HEK293 (cell line): ENCODE measurements at regions not wholly inside any gene's neighbourhood (a gene's known extent, or its start where the extent isn't known, plus 50 kb on each side); places are given as distances from the start of the nearest gene placed in this dataset.

ENCODE experiments used
- CTCF ChIA-PET: fragments of 350-600 bp; formaldehyde crosslinking; extraction: SDS; loops from one replicate; lab custom pipeline; 2021; ENCODE audit warnings: antibody characterized with exemption; lab: Yijun Ruan, JAX
- POLR2A ChIA-PET: fragments of 300-600 bp; formaldehyde crosslinking; extraction: SDS; loops from one replicate; lab custom pipeline; 2020; ENCODE audit warnings: antibody characterized with exemption, inconsistent platforms; lab: Yijun Ruan, JAX
- H3K27ac ChIP-seq: fragments of 200-500 bp; sonication (Bioruptor generic); 2 replicates; pipeline ENCODE4 v1.5.1; 2014; ENCODE audit warnings: low read depth, low read length, control low read depth, inconsistent platforms; ENCODE audit errors: extremely low read depth
- H3K36me3 ChIP-seq, 2 experiments: fragments of 200-500 bp in 1 of 2; sonication (Bioruptor generic) in 1 of 2; 1 replicate in 1 of 2; 2 replicates in 1 of 2; pipeline ENCODE4 v1.5.1; 2014 to 2017; ENCODE audit warnings: inconsistent platforms in 2 of 2, low read length in 2 of 2; ENCODE audit not compliant: control insufficient read depth in 2 of 2, insufficient read depth in 1 of 2
- H3K4me1 ChIP-seq: fragments of 200-500 bp; sonication (Bioruptor generic); 2 replicates; pipeline ENCODE4 v1.5.1; 2014; ENCODE audit warnings: mild to moderate bottlenecking, low read length, inconsistent platforms; ENCODE audit not compliant: control insufficient read depth, insufficient read depth
- H3K4me3 ChIP-seq: 2 replicates; pipeline ENCODE4 v1.5.1; 2011; ENCODE audit warnings: low read depth, mild to moderate bottlenecking, control low read depth, low read length, moderate library complexity
- H3K9me3 ChIP-seq: fragments of 200-500 bp; sonication (Bioruptor generic); 2 replicates; pipeline ENCODE4 v1.5.1; 2014; ENCODE audit warnings: low read depth, low read length, inconsistent platforms; ENCODE audit not compliant: control insufficient read depth, insufficient read depth
- GLI2 ChIP-seq: fragments of 450-650 bp; formaldehyde crosslinking; IDR thresholded peaks from 2 replicates; pipeline ENCODE4; 2017; ENCODE audit warnings: missing biosample characterization, missing genetic modification characterization, low read depth, borderline replicate concordance
- GLIS1 ChIP-seq: fragments of 450-650 bp; formaldehyde crosslinking; IDR thresholded peaks from 2 replicates; pipeline ENCODE4 v1.5.1; 2016; ENCODE audit warnings: missing biosample characterization, missing genetic modification characterization
- GLIS2 ChIP-seq: fragments of 450-650 bp; formaldehyde crosslinking; IDR thresholded peaks from 2 replicates; pipeline ENCODE4 v1.5.1; 2016; ENCODE audit warnings: missing biosample characterization, missing genetic modification characterization
- HOXA7 ChIP-seq: sonication (generic); formaldehyde crosslinking; IDR thresholded peaks from 2 replicates; pipeline ENCODE4 v1.8.1; 2022; ENCODE audit warnings: missing genetic modification reagents, borderline replicate concordance
- SP2 ChIP-seq: fragments of 450-650 bp; formaldehyde crosslinking; IDR thresholded peaks from 2 replicates; pipeline ENCODE4 v1.5.1; 2016; ENCODE audit warnings: missing biosample characterization, missing genetic modification characterization
- ZFP41 ChIP-seq: fragments of 450-650 bp; formaldehyde crosslinking; IDR thresholded peaks from 2 replicates; pipeline ENCODE4 v1.5.1; 2016; ENCODE audit warnings: missing biosample characterization, missing genetic modification characterization, borderline replicate concordance
- ZIC2 ChIP-seq: fragments of 450-650 bp; formaldehyde crosslinking; IDR thresholded peaks from 2 replicates; pipeline ENCODE4 v1.5.1; 2016; ENCODE audit warnings: missing biosample characterization, missing genetic modification characterization
- ZNF133 ChIP-seq: fragments of 450-650 bp; formaldehyde crosslinking; IDR thresholded peaks from 2 replicates; pipeline ENCODE4 v1.5.1; 2016; ENCODE audit warnings: missing biosample characterization, missing genetic modification characterization
- ZNF292 ChIP-seq: fragments of 450-650 bp; formaldehyde crosslinking; IDR thresholded peaks from 2 replicates; pipeline ENCODE4 v1.5.1; 2016; ENCODE audit warnings: low read depth, missing biosample characterization, missing genetic modification characterization, borderline replicate concordance
- ZNF433 ChIP-seq: fragments of 450-650 bp; formaldehyde crosslinking; IDR thresholded peaks from 2 replicates; pipeline ENCODE4 v1.5.1; 2016; ENCODE audit warnings: missing biosample characterization, missing genetic modification characterization, low read depth
- ZNF660 ChIP-seq: fragments of 450-650 bp; IDR thresholded peaks from 2 replicates; pipeline ENCODE4 v1.5.1; 2018; ENCODE audit warnings: missing biosample characterization, mild to moderate bottlenecking, missing genetic modification characterization
- ZNF677 ChIP-seq: fragments of 450-650 bp; IDR thresholded peaks from 2 replicates; pipeline ENCODE4 v1.5.0; 2018; ENCODE audit warnings: missing biosample characterization, mild to moderate bottlenecking, missing genetic modification characterization, moderate library complexity
- ZNF747 ChIP-seq: fragments of 450-650 bp; formaldehyde crosslinking; IDR thresholded peaks from 2 replicates; pipeline ENCODE4 v1.5.1; 2016; ENCODE audit warnings: missing biosample characterization, missing genetic modification characterization
- ZNF768 ChIP-seq: fragments of 450-650 bp; formaldehyde crosslinking; IDR thresholded peaks from 2 replicates; pipeline ENCODE4 v1.5.1; 2018; ENCODE audit warnings: missing biosample characterization, mild to moderate bottlenecking, missing genetic modification characterization
- ZNF776 ChIP-seq: fragments of 450-650 bp; formaldehyde crosslinking; IDR thresholded peaks from 2 replicates; pipeline ENCODE4 v1.5.0; 2017; ENCODE audit warnings: missing biosample characterization, missing genetic modification characterization, borderline replicate concordance
- TF ChIP-seq, protein P1 (sequence below): fragments of 450-650 bp; formaldehyde crosslinking; IDR thresholded peaks from 2 replicates; pipeline ENCODE4 v1.5.1; 2016; ENCODE audit warnings: missing biosample characterization, missing genetic modification characterization
- TF ChIP-seq, protein P2 (sequence below): fragments of 450-650 bp; formaldehyde crosslinking; IDR thresholded peaks from 2 replicates; pipeline ENCODE4 v1.5.1; 2016; ENCODE audit warnings: missing biosample characterization, missing genetic modification characterization
- TF ChIP-seq, protein P3 (sequence below): fragments of 450-650 bp; formaldehyde crosslinking; IDR thresholded peaks from 2 replicates; pipeline ENCODE4 v1.5.1; 2017; ENCODE audit warnings: missing biosample characterization, missing genetic modification characterization
- TF ChIP-seq, protein P4 (sequence below): fragments of 450-650 bp; formaldehyde crosslinking; IDR thresholded peaks from 2 replicates; pipeline ENCODE4 v1.5.1; 2016; ENCODE audit warnings: missing biosample characterization, missing genetic modification characterization
- TF ChIP-seq, protein P5 (sequence below): fragments of 450-650 bp; formaldehyde crosslinking; IDR thresholded peaks from 2 replicates; pipeline ENCODE4 v1.5.1; 2016; ENCODE audit warnings: missing biosample characterization, missing genetic modification characterization

DNA sequence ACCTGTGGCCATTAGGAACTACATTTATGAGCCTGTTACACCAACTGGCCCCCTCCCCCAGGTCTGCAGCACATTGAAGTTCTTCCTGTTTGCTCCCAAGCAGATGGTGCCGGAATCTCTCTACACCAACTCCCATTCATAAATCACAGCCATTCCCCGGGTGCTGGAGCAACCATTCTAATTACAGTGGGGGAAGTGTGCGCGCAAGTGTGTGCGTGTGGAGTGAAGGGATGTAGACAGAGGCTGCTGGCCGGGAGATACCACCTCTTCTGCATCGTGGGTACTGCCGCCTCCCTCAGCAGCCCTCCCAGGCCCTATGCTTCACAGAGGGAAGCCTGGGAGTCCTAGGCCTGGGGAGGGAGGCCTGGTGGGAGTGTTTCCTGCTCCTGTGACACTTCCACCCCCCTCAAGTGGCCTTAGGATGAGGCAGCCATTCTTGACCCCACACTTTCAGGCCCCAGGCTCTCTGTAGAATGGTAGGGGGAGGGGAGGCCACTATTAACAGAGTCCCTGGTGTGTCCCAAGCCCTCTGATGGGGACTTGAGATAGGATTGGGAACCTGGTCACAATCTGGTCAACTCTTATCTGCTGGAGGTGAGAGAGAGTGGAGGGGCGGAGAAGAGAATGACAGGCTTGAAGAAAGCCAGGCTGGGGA, 69.1 kb downstream of the MAGEF1 start (continued):
- TF ChIP-seq, protein P1, sequence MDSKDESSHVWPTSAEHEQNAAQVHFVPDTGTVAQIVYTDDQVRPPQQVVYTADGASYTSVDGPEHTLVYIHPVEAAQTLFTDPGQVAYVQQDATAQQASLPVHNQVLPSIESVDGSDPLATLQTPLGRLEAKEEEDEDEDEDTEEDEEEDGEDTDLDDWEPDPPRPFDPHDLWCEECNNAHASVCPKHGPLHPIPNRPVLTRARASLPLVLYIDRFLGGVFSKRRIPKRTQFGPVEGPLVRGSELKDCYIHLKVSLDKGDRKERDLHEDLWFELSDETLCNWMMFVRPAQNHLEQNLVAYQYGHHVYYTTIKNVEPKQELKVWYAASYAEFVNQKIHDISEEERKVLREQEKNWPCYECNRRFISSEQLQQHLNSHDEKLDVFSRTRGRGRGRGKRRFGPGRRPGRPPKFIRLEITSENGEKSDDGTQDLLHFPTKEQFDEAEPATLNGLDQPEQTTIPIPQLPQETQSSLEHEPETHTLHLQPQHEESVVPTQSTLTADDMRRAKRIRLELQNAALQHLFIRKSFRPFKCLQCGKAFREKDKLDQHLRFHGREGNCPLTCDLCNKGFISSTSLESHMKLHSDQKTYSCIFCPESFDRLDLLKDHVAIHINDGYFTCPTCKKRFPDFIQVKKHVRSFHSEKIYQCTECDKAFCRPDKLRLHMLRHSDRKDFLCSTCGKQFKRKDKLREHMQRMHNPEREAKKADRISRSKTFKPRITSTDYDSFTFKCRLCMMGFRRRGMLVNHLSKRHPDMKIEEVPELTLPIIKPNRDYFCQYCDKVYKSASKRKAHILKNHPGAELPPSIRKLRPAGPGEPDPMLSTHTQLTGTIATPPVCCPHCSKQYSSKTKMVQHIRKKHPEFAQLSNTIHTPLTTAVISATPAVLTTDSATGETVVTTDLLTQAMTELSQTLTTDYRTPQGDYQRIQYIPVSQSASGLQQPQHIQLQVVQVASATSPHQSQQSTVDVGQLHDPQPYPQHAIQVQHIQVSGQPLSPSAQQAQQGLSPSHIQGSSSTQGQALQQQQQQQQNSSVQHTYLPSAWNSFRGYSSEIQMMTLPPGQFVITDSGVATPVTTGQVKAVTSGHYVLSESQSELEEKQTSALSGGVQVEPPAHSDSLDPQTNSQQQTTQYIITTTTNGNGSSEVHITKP (tag by site-specific recombination), result 0 out of 2 replicates have a peak, but pooled peaks have one; percentile 11
- no peak for TF ChIP-seq ZNF133
- TF ChIP-seq, protein P2, sequence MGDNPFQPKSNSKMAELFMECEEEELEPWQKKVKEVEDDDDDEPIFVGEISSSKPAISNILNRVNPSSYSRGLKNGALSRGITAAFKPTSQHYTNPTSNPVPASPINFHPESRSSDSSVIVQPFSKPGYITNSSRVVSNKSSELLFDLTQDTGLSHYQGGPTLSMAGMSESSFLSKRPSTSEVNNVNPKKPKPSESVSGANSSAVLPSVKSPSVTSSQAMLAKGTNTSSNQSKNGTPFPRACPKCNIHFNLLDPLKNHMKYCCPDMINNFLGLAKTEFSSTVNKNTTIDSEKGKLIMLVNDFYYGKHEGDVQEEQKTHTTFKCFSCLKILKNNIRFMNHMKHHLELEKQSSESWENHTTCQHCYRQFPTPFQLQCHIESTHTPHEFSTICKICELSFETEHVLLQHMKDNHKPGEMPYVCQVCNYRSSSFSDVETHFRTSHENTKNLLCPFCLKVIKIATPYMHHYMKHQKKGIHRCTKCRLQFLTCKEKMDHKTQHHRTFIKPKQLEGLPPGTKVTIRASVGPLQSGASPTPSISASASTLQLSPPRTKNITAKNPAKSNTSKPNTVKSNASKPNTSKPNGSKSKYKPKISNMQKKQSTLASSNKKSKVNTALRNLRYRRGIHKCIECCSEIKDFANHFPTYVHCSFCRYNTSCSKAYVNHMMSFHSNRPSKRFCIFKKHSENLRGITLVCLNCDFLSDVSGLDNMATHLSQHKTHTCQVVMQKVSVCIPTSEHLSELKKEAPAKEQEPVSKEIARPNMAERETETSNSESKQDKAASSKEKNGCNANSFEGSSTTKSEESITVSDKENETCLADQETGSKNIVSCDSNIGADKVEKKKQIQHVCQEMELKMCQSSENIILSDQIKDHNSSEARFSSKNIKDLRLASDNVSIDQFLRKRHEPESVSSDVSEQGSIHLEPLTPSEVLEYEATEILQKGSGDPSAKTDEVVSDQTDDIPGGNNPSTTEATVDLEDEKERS (tag by site-specific recombination), result no peak
- TF ChIP-seq ZNF660 (tag by site-specific recombination), result no peak
- TF ChIP-seq, protein P3, sequence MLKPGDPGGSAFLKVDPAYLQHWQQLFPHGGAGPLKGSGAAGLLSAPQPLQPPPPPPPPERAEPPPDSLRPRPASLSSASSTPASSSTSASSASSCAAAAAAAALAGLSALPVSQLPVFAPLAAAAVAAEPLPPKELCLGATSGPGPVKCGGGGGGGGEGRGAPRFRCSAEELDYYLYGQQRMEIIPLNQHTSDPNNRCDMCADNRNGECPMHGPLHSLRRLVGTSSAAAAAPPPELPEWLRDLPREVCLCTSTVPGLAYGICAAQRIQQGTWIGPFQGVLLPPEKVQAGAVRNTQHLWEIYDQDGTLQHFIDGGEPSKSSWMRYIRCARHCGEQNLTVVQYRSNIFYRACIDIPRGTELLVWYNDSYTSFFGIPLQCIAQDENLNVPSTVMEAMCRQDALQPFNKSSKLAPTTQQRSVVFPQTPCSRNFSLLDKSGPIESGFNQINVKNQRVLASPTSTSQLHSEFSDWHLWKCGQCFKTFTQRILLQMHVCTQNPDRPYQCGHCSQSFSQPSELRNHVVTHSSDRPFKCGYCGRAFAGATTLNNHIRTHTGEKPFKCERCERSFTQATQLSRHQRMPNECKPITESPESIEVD, result no peak
- TF ChIP-seq ZNF768, result no peak
- 0 out of 2 replicates have a peak, but pooled peaks have one; percentile 4 for TF ChIP-seq GLIS2 (tag by site-specific recombination)
- TF ChIP-seq GLIS1 (tag by site-specific recombination), result 0 out of 2 replicates have a peak, but pooled peaks have one; percentile 5
- TF ChIP-seq, protein P4, sequence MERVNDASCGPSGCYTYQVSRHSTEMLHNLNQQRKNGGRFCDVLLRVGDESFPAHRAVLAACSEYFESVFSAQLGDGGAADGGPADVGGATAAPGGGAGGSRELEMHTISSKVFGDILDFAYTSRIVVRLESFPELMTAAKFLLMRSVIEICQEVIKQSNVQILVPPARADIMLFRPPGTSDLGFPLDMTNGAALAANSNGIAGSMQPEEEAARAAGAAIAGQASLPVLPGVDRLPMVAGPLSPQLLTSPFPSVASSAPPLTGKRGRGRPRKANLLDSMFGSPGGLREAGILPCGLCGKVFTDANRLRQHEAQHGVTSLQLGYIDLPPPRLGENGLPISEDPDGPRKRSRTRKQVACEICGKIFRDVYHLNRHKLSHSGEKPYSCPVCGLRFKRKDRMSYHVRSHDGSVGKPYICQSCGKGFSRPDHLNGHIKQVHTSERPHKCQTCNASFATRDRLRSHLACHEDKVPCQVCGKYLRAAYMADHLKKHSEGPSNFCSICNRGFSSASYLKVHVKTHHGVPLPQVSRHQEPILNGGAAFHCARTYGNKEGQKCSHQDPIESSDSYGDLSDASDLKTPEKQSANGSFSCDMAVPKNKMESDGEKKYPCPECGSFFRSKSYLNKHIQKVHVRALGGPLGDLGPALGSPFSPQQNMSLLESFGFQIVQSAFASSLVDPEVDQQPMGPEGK (tag by site-specific recombination), result no peak
- no peak for TF ChIP-seq SP2 (tag by site-specific recombination)
- no peak for TF ChIP-seq HOXA7 (CRISPR knock-in tag)
- TF ChIP-seq ZNF292, result no peak
- TF ChIP-seq, protein P5, sequence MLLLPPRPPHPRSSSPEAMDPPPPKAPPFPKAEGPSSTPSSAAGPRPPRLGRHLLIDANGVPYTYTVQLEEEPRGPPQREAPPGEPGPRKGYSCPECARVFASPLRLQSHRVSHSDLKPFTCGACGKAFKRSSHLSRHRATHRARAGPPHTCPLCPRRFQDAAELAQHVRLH (tag by site-specific recombination), result no peak
- TF ChIP-seq ZNF776 (tag by site-specific recombination), result no peak
- TF ChIP-seq ZIC2, result 0 out of 2 replicates have a peak, but pooled peaks have one; percentile 9

DNA sequence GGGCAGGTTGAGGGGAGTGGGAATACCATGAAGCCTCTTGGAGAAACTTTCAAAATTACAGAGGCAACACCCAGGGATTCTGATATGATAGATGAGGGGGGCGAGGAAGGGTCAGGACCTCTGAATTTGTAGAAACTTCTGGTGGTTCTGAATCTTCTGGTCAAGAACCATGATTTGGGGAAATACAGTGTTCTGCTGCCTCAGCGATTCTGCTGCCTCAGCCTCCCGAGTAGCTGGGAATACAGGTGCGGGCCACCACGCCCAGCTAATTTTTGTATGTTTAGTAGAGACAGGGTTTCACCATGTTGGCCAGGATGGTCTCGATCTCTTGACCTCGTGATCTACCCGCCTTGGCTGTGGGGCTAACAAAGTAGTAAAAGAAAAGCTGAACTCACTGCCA, 70.4 kb downstream of the MAGEF1 start:
- Histone ChIP-seq H3K4me3 (no peak overlapping the region), H3K4me1 (peaks cover 4% of the 10 kb centered on the region; the same call in 1 of the 2 replicates)
- POLR2A ChIA-PET, result no interaction called here
- TF ChIP-seq ZNF677 (no peak), ZNF747 (tag by site-specific recombination) (no peak), GLI2 (tag by site-specific recombination) (no peak), ZFP41 (tag by site-specific recombination) (no peak), ZNF433 (tag by site-specific recombination) (no peak)

More for the DNA sequence above, 70.4 kb downstream of the MAGEF1 start:
- CTCF ChIA-PET, result interaction anchor here (1.0 to 1.1 kb wide), 2 partner anchors 36 to 81 kb away, joined by 3 read pairs; no protein-coding TSS in a partner anchor
- H3K9me3 ChIP-seq, result no peaks in the 10 kb centered on the region
- H3K36me3 ChIP-seq, result no peaks in the 10 kb centered on the region
- no peak overlapping the region for H3K27ac ChIP-seq
